GM12878 (cell line): ENCODE measurements at regions not wholly inside any gene's neighbourhood (a gene's known extent, or its start where the extent isn't known, plus 50 kb on each side); places are given as distances from the start of the nearest gene placed in this dataset.

ENCODE experiments used
- ATAC-seq: fragments of 200-7000 bp; cut with Tn5 transposase; 3 replicates; pipeline ENCODE4 v1.9.1; 2020; ENCODE audit warnings: mild to moderate bottlenecking, moderate library complexity
- BruUV-seq: library from RNA; stranded (reverse); fragments of 400-500 nt; replicated peaks from 2 replicates; lab custom pipeline; 2021; lab: Mats Ljungman, UMichigan
- CTCF ChIA-PET: fragments of 300-600 bp; sonication (Branson Sonifier 250); formaldehyde crosslinking; extraction: SDS; loops from one replicate; lab custom pipeline; 2021; ENCODE audit warnings: inconsistent platforms; lab: Yijun Ruan, JAX
- POLR2A ChIA-PET: fragments of 350-600 bp; formaldehyde crosslinking; extraction: SDS; loops from one replicate; lab custom pipeline; 2021; ENCODE audit warnings: inconsistent platforms; lab: Charles Lee
- RAD21 ChIA-PET: fragments of 300-600 bp; sonication (Branson Sonifier 250); formaldehyde crosslinking; loops from one replicate; lab custom pipeline; 2023; ENCODE audit warnings: antibody characterized with exemption; ENCODE audit not compliant: unreplicated experiment; lab: Charles Lee
- SMC1A ChIA-PET: fragments of 300-600 bp; sonication (Branson Sonifier 250); formaldehyde crosslinking; loops from one replicate; lab custom pipeline; 2023; ENCODE audit not compliant: unreplicated experiment, uncharacterized antibody; lab: Charles Lee
- DNase-seq: peaks from one replicate; pipeline ENCODE4 v3.0.0-alpha.2; 2011; ENCODE audit warnings: low read depth, low spot score
- FAIRE-seq: peaks from 3 replicates; lab custom pipeline; 2011; peaks lifted over from hg19 to GRCh38; lab: Jason Lieb, UNC
- H2AFZ ChIP-seq: 2 replicates; pipeline ENCODE4 v1.6.0; 2011; ENCODE audit warnings: low read depth, low read length, control low read depth; ENCODE audit not compliant: control insufficient read depth
- H3K27ac ChIP-seq: 2 replicates; pipeline ENCODE4 v1.5.1; 2011; ENCODE audit warnings: control low read depth; ENCODE audit not compliant: control insufficient read depth, insufficient read depth
- H3K27me3 ChIP-seq, 2 experiments: replicated peaks in 1 of 2; 2 replicates each; pipeline versions ENCODE4 v1.6.0 to v1.6.1; 2011; ENCODE audit warnings: low read length in 1 of 2; ENCODE audit not compliant: control insufficient read depth in 2 of 2, insufficient read depth in 2 of 2
- H3K36me3 ChIP-seq, 2 experiments: 2 replicates each; pipeline ENCODE4 v1.5.1; 2011; ENCODE audit warnings: low read length in 1 of 2; ENCODE audit not compliant: control insufficient read depth in 2 of 2, insufficient read depth in 2 of 2
- H3K4me1 ChIP-seq: 2 replicates; pipeline ENCODE4 v1.6.1; 2011; ENCODE audit warnings: mild to moderate bottlenecking, low read length, moderate library complexity, mixed read lengths; ENCODE audit not compliant: control insufficient read depth, insufficient read depth
- H3K4me2 ChIP-seq: 2 replicates; pipeline ENCODE4 v1.6.0; 2011; ENCODE audit warnings: control low read depth; ENCODE audit not compliant: control insufficient read depth, insufficient read depth
- H3K4me3 ChIP-seq: fragments of 200-600 bp; sonication (generic); 2 replicates; pipeline ENCODE4 v1.5.1; 2016
- H3K79me2 ChIP-seq: 2 replicates; pipeline ENCODE4 v1.6.0; 2011; ENCODE audit warnings: low read length; ENCODE audit not compliant: control insufficient read depth, insufficient read depth
- H3K9ac ChIP-seq: 2 replicates; pipeline ENCODE4 v1.8.0; 2011; ENCODE audit warnings: low read length, control low read depth, mixed read lengths; ENCODE audit not compliant: control insufficient read depth, insufficient read depth
- H3K9me3 ChIP-seq: replicated peaks from 3 replicates; pipeline ENCODE4 v1.5.1; 2011; ENCODE audit warnings: mild to moderate bottlenecking, low read length; ENCODE audit not compliant: control insufficient read depth, insufficient read depth
- H4K20me1 ChIP-seq: 2 replicates; pipeline ENCODE4 v1.6.0; 2011; ENCODE audit not compliant: control insufficient read depth, insufficient read depth
- CBFB ChIP-seq: IDR thresholded peaks from 2 replicates; pipeline ENCODE4 v1.6.1; 2016; ENCODE audit warnings: antibody characterized with exemption, low read depth
- CREB1 ChIP-seq: IDR thresholded peaks from 2 replicates; pipeline ENCODE4 v1.6.1; 2012; ENCODE audit warnings: low read depth, mild to moderate bottlenecking, inconsistent platforms
- E2F4 ChIP-seq: IDR thresholded peaks from 2 replicates; pipeline ENCODE4 v1.6.1; 2012; ENCODE audit warnings: low read depth, low read length, improper control_type of control experiment
- ELK1 ChIP-seq: IDR thresholded peaks from 2 replicates; pipeline ENCODE4 v1.6.1; 2012; ENCODE audit warnings: low read depth, low read length, improper control_type of control experiment
- IRF3 ChIP-seq: fragments of 450-650 bp; IDR thresholded peaks from 2 replicates; pipeline ENCODE4 v1.6.1; 2014; ENCODE audit warnings: mild to moderate bottlenecking
- KAT2A ChIP-seq: conservative IDR thresholded peaks from 2 replicates; pipeline ENCODE4 v1.6.1; 2011; ENCODE audit warnings: low read depth, low read length; ENCODE audit not compliant: control insufficient read depth
- MEF2A ChIP-seq: IDR thresholded peaks from 2 replicates; pipeline ENCODE4 v1.6.1; 2011; ENCODE audit warnings: low read depth, mild to moderate bottlenecking, low read length, moderate library complexity; ENCODE audit not compliant: insufficient read depth
- NFYB ChIP-seq: IDR thresholded peaks from 2 replicates; pipeline ENCODE4 v1.6.1; 2011; ENCODE audit warnings: low read depth, mild to moderate bottlenecking, low read length, improper control_type of control experiment, moderate library complexity; ENCODE audit not compliant: insufficient read depth
- PBX3 ChIP-seq: IDR thresholded peaks from 2 replicates; pipeline ENCODE4 v1.6.1; 2011; ENCODE audit warnings: mild to moderate bottlenecking, low read depth, low read length, moderate library complexity; ENCODE audit not compliant: insufficient replicate concordance
- RCOR1 ChIP-seq: conservative IDR thresholded peaks from 2 replicates; pipeline ENCODE4 v1.6.1; 2012; ENCODE audit warnings: low read depth, low read length, improper control_type of control experiment
- SIN3A ChIP-seq: IDR thresholded peaks from 2 replicates; pipeline ENCODE4 v1.6.1; 2012; ENCODE audit warnings: low read depth, low read length, improper control_type of control experiment
- SMAD5 ChIP-seq: IDR thresholded peaks from 2 replicates; pipeline ENCODE4 v1.6.1; 2016; ENCODE audit warnings: antibody characterized with exemption, low read depth
- STAT1 ChIP-seq: fragments of 450-650 bp; conservative IDR thresholded peaks from 2 replicates; pipeline ENCODE4 v1.6.1; 2014; ENCODE audit warnings: antibody characterized with exemption, mild to moderate bottlenecking
- WRNIP1 ChIP-seq: IDR thresholded peaks from 2 replicates; pipeline ENCODE4 v1.6.1; 2011; ENCODE audit warnings: low read depth, low read length, improper control_type of control experiment, borderline replicate concordance
- ZNF622 ChIP-seq: fragments of 450-650 bp; IDR thresholded peaks from 2 replicates; pipeline ENCODE4 v1.6.1; 2017; ENCODE audit warnings: mild to moderate bottlenecking, inconsistent platforms
- WGBS: methylation state at CpG from one replicate; pipeline ENCODE4 v1.1.6; 2016; ENCODE audit warnings: low lambda C conversion rate; ENCODE audit not compliant: insufficient replicate concordance, insufficient coverage; ENCODE audit errors: missing lambda C conversion rate; 5-methylcytosine and 5-hydroxymethylcytosine counted together
- in situ Hi-C: fragments of 300-500 bp; cut with MboI; formaldehyde crosslinking; loops from 9 replicates; pipeline ENCODE4 v1.14.3; 2018; ENCODE audit warnings: mixed read lengths
- intact Hi-C: fragments of 100-400 bp; cut with micrococcal nuclease; formaldehyde crosslinking; loops from one replicate; pipeline ENCODE4 v1.14.2; 2022; ENCODE audit not compliant: unreplicated experiment

GRCh38 chr19:31496076-31496475 is 146.8 kb upstream of the TSHZ3 start:
- intact Hi-C loops = no loop called here
- no peaks in the 10 kb centered on the region for H4K20me1 ChIP-seq
- WGBS = 53% methylated on average over 13 of the region's 13 CpGs
- no peak for TF ChIP-seq RCOR1
- TF ChIP-seq, all 136 proteins: peak for 0
- POLR2A ChIA-PET = no interaction called here
- BruUV-seq = no TSS peak
- Histone ChIP-seq H3K4me1 (no peaks in the 10 kb centered on the region), H3K4me2 (no peak overlapping the region), H3K4me3 (no peak overlapping the region), H3K9me3 (no peaks in the 10 kb centered on the region; the same call in 2 of the 3 replicates), H3K36me3 (no peaks in the 10 kb centered on the region), H2AFZ (no peak overlapping the region), H3K79me2 (no peaks in the 10 kb centered on the region), H3K27ac (no peak overlapping the region), H3K27me3 (no peaks in the 10 kb centered on the region), H3K9ac (no peak overlapping the region)
- SMC1A ChIA-PET = no interaction called here
- no peak for FAIRE-seq
- in situ Hi-C loops = no loop called here
- RAD21 ChIA-PET = no interaction called here
- ATAC-seq = no peak
- DNase-seq = no peak
- CTCF ChIA-PET = no interaction called here

GRCh38 chr19:31497709-31498108 is 148.5 kb upstream of the TSHZ3 start:
- intact Hi-C loops = no loop called here
- ChIA-PET POLR2A (no interaction called here), SMC1A (no interaction called here), CTCF (no interaction called here), RAD21 (no interaction called here)
- no peak for ATAC-seq
- FAIRE-seq = no peak
- DNase-seq = no peak
- no peak overlapping the region for H3K27ac ChIP-seq
- H2AFZ ChIP-seq = no peak overlapping the region
- 0% methylated on average over 2 of the region's 2 CpGs for WGBS
- H4K20me1 ChIP-seq = no peaks in the 10 kb centered on the region
- no peak overlapping the region for H3K4me3 ChIP-seq
- H3K9me3 ChIP-seq = no peaks in the 10 kb centered on the region; the same call in 2 of the 3 replicates
- H3K36me3 ChIP-seq = no peaks in the 10 kb centered on the region
- no TSS peak for BruUV-seq
- H3K4me1 ChIP-seq = no peaks in the 10 kb centered on the region
- no peak overlapping the region for H3K9ac ChIP-seq
- H3K4me2 ChIP-seq = no peak overlapping the region
- H3K27me3 ChIP-seq = no peaks in the 10 kb centered on the region
- H3K79me2 ChIP-seq = no peaks in the 10 kb centered on the region
- in situ Hi-C loops = no loop called here
- no peak for TF ChIP-seq WRNIP1
- TF ChIP-seq PBX3 = no peak
- no peak for TF ChIP-seq ELK1
- no peak for TF ChIP-seq E2F4
- TF ChIP-seq NFYB = no peak
- TF ChIP-seq SIN3A = no peak
- TF ChIP-seq STAT1 = no peak
- no peak for TF ChIP-seq CBFB
- no peak for TF ChIP-seq SMAD5
- no peak for TF ChIP-seq IRF3
- TF ChIP-seq ZNF622 = no peak
- TF ChIP-seq CREB1 = no peak
- no peak for TF ChIP-seq KAT2A
- no peak for TF ChIP-seq MEF2A
